ENCODE measurements at regions not wholly inside any gene's neighbourhood (a gene's known extent, or its start where the extent isn't known, plus 50 kb on each side); places are given as distances from the start of the nearest gene placed in this dataset.

DNA sequence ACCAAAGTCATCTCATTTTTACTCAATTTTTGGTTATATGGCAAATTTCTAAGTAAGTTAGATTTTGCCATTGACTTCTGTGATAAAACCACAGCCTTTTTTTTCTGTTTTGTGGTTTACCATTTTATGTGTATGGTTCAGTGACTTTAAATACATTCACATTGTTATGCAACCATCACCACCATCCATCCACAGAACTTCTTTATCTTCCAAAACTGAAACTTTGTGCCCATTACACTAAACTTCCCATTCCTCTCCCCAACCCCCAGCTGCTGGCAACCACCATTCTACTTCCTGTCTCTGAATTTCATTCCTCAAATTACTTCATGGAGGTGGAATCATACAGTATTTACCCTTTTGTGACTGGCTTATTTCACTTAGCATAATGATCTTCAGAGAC, 280.4 kb upstream of the TCERG1L start:
- no peak for TF ChIP-seq HCFC1 (IDR thresholded peaks at IDR 0.05; ENCODE audit: low read depth, low read length)
- no peak for TF ChIP-seq AKAP8 (CRISPR knock-in tag; IDR thresholded peaks at IDR 0.05)
- no peak for TF ChIP-seq ASH2L (IDR thresholded peaks at IDR 0.05; ENCODE audit: insufficient read length, low read depth, low read length)
- no peak for TF ChIP-seq ZNF792 (CRISPR knock-in tag; IDR thresholded peaks at IDR 0.05)
- TF ChIP-seq CREM (IDR thresholded peaks at IDR 0.05), result no peak
- TF ChIP-seq CREM (CRISPR knock-in tag; IDR thresholded peaks at IDR 0.05), result no peak
- TF ChIP-seq, protein P1, sequence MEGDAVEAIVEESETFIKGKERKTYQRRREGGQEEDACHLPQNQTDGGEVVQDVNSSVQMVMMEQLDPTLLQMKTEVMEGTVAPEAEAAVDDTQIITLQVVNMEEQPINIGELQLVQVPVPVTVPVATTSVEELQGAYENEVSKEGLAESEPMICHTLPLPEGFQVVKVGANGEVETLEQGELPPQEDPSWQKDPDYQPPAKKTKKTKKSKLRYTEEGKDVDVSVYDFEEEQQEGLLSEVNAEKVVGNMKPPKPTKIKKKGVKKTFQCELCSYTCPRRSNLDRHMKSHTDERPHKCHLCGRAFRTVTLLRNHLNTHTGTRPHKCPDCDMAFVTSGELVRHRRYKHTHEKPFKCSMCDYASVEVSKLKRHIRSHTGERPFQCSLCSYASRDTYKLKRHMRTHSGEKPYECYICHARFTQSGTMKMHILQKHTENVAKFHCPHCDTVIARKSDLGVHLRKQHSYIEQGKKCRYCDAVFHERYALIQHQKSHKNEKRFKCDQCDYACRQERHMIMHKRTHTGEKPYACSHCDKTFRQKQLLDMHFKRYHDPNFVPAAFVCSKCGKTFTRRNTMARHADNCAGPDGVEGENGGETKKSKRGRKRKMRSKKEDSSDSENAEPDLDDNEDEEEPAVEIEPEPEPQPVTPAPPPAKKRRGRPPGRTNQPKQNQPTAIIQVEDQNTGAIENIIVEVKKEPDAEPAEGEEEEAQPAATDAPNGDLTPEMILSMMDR (CRISPR knock-in tag; IDR thresholded peaks at IDR 0.05), result no peak
- TF ChIP-seq ZNF546 (CRISPR knock-in tag; conservative IDR thresholded peaks at IDR 0.05), result no peak
- TF ChIP-seq DNMT1 (CRISPR knock-in tag; IDR thresholded peaks at IDR 0.05), result no peak
- TF ChIP-seq ZNF75D (CRISPR knock-in tag; IDR thresholded peaks at IDR 0.05; ENCODE audit: borderline replicate concordance), result no peak
- no peak for TF ChIP-seq ZC3H13 (CRISPR knock-in tag; IDR thresholded peaks at IDR 0.05)
